ENCODE measurements at regions not wholly inside any gene's neighbourhood (a gene's known extent, or its start where the extent isn't known, plus 50 kb on each side); places are given as distances from the start of the nearest gene placed in this dataset.

DNA sequence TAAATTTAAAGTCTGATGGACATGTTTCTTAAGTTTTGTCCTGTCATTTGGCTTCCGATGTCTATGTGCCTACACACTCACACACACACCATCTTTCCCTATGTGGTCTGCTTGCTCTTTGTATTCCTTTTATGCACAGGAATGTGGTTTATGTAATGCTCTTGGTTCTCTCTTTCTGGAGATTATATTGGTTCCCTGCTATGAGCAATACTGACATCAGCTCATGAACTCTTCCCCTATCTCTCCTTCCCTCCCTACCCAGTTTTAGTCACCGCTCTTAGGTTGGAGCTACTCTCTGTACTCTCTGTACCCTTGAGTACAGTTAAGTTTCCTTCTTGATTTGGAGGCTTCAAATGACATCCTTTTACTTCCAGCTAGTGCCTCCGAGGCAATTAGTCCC is 77.9 kb upstream of the MVB12B start:
- DNase-seq: no peak

DNA sequence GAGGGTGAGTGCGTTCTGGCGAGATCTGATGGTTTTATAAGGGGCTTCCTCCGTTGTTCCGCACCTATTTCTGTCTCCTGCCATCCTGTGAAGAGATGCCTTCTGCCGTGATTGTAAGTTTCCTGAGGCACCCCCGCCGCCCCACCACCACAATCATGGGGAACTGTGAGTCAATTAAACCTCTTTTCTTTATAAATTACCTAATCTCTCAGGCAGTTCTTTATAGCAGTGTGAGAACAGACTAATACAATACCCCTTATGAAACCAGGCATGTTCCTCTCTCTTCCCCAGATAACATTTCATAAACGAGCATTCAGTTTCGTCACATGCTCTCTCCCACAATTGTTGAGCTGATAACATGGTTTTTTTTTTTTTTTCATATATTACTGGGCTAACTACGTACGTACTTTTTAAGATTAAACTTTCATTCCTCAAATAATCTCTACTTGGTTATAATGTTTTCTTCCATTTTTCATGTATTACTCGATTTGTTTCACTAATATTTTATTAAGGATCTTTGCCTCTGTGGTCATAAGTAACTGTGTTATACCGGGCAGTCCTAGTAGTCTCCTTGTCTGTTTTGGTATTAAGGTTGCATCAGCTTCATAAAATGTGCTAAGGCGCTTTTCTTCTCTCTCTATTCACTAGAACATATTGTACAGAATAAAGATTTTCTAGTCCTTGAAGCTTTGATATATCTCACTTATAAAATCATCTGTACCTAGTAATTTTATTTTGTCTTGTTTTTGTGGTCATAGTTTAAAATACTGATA is 64.9 kb upstream of the MVB12B start:
- no peak for DNase-seq

- no peak for DNase-seq
These were observed 63.9 kb upstream of the MVB12B start for GRCh38 chr9:126262738-126263137.

DNA sequence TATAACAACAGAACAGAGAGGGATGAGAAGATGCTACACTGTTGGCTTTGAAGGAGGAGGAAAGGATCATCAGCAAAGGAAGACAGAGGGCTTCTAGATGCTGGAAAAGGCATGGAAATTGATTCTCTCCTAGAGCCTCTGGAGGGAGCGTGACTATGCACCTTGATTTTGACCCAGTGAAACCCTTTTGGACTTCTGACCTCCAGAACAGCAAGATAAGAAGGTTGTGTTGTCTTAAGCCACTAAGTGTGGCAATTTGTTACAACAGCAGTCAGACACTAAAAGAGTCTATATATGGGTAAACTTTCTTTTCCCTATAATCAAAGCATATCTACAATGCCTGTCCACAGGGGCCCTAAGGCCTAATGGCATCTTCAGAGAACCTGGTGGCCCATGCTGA is 56.1 kb upstream of the MVB12B start:
- DNase-seq: no peak

DNA sequence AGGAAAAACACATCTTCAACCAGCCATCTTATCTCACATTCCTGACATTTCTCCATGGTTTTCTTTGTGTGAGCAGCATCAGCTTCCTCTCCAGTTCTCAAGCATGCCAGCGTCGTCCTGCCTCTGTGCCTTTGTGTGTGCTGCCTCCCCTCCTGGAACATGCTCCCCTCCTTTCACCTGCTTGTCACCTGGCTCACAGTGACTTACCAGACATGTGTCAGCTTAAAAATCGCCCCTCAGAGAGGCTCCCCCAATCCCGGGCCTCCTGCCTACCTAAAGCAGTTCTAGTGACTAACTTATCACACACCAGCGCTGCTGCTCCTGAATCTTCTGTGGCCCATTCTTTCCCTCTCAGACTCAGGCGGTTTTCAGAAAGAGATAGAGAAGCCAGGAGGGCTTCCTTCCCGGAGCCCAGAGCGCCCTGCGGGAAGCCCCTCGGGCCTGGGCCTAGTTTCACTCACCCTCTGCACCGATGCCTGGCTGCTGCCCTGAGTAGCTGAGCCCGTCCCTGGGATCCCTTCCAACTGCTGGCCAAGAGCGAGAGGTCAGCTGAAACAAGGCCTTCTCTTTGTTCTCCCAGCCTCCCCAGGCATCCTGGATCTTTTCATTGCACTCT is 51.1 kb upstream of the MVB12B start:
- no peak for DNase-seq

DNA sequence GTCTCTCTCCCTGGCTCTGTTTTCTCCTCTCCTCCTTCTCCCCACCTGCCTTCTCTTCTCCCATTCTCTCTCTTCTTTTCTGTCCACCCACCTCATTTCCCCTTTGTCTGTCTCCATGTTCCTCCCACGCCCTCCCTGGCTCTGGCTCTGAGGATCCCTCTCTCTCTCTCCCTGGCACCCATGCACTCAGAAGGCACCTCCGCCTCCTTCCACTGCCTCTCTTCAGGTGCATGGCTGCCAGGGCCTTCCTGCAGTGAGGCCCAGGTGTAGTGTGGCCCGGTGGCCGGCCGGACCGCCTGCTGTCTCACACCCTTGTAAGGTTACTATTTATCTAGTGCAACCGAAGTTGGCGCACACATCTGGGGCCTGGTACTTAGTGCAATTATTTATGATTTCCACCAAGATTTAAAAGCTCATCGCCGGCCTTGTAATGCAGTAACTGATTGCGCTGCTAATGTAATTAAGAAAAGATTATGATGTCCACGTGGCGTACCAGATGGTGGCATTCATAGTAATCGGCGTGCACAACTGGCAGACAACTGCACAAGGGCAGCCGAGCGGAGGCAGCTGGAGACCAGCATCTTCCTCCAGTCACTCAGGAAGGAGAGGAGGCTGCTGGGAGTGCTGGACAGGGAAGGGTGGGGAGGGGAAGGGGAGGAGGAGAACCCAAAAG is 50.4 kb upstream of the MVB12B start:
- no peak for DNase-seq

Measured in right lung (tissue), 2 donors.